Thyroid gland (tissue), 4 donors: ENCODE measurements at regions not wholly inside any gene's neighbourhood (a gene's known extent, or its start where the extent isn't known, plus 50 kb on each side); places are given as distances from the start of the nearest gene placed in this dataset.

Experiments
- CTCF ChIP-seq, 6 experiments: fragments of 200-600 bp in 3 of 6; fragments of 450-650 bp in 3 of 6; sonication (generic) in 3 of 6; IDR thresholded peaks; one replicate each; pipeline ENCODE4 v1.5.1; 2016 to 2019; ENCODE audit warnings: antibody characterized with exemption in 6 of 6, mild to moderate bottlenecking in 2 of 6, inconsistent platforms in 1 of 6, moderate library complexity in 1 of 6
- POLR2A ChIP-seq, 2 donors: fragments of 450-650 bp; IDR thresholded peaks; one replicate each; pipeline ENCODE4 v1.6.1; 2017; ENCODE audit warnings: antibody characterized with exemption in 2 of 2, mild to moderate bottlenecking in 2 of 2, moderate library complexity in 1 of 2

GRCh38 chr2:83063511-83063910 lies 1395.6 kb downstream of the SUCLG1 start:
- TF ChIP-seq POLR2A (IDR thresholded peaks at IDR 0.05) (no peak), CTCF (IDR thresholded peaks at IDR 0.05) (no peak)
